HG03135 (cell line): ENCODE measurements at regions not wholly inside any gene's neighbourhood (a gene's known extent, or its start where the extent isn't known, plus 50 kb on each side); places are given as distances from the start of the nearest gene placed in this dataset.

Experiments used
- ATAC-seq: cut with Tn5 transposase; IDR thresholded peaks from one replicate; pipeline ENCODE4 v1.9.1; 2021; ENCODE audit warnings: mild to moderate bottlenecking, moderate library complexity; ENCODE audit not compliant: unreplicated experiment

DNA sequence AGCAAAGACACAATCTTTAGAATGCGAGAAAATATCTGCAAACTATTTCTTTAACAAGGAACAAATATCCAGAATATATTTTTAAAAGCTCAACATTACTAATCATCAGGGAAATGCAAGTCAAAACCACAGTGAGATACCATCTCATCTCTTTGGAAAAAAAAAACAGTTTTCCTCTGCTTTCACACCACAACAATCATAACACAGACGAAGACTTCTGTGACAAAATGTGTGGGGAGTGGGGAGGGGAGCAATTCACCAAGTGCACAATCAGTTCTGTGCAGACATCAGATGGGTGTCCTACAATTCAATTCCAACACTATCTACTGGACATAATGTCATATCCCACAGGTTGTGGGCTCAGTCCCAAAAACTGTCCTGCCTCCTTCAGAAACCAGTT, 293.2 kb upstream of the SLC7A11 start:
- ATAC-seq, result no peak

DNA sequence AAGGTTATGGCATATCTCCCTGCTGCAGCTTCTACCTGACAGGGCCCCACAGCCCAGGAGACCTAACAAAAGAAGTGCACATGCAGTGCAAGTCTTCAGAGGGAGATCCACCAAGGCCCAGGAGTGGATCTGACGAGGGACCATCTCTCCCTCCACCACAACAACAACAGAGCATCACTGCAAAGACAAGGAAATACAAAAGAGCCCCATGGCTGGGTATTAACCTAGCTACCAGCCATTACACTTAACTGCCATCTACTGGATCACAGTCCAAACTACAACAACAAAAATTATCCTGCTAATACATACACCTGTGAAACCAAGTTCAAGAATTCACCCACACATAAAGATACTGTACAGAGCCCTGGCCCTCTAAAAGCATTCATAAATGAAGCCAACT, 280.2 kb upstream of the SLC7A11 start:
- ATAC-seq, result peak; percentile 69

DNA sequence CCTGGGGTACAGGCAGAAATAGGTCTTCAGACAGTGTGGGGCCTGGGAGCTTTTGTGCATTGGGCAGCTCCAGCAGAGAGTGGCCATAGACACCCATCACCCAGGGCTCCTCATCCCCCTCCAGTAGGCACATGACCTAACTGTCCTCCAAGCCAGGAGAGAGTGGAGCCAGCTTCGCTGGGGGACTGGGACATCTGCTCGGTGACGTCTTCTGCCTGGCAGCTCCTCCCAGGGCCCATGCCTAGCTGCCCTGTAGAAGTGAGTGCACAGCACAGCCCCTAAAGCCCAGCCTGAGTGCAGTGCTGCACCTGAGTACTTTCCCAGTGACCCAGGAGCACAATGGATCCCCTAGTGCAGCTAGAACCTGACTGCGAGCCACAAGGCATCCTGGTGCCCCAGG, 279.7 kb upstream of the SLC7A11 start:
- no peak for ATAC-seq

DNA sequence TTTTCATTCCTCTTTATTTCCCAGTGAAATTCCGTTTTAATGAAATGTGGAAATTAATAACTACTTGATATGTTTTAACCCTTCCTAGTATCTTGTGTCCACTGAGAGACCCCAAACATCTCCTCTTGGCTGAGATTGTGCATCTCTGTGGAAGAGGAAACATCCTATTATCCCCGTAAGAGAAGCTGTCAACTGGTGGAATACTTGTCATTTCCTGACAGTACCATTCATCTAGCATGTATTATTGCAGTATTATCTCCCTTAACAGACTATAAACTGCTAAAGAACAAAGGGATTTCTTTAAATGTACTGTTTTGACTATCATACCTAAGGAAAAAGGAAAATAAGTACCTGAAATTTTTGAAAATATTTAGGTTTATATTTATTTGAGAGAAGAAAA, 277.3 kb upstream of the SLC7A11 start:
- no peak for ATAC-seq

DNA sequence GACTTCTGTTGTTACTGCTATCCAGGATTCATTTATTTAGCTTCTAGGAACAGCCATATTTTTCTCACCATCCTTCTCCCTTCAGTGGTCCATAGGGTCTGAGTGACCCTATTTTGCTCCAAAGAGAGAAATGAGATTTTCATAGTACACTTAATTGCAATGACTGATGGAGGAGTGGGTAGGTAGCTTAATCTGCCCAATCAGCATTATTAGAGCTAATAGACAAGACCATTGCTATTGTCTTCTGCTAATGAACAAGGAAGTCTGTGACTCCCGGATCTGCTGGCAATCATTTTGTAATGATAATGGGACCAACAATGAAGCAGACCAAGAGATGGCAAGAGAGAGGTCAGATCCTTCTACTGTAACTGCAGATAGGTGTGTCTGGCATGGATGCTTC, 271.4 kb upstream of the SLC7A11 start:
- no peak for ATAC-seq

DNA sequence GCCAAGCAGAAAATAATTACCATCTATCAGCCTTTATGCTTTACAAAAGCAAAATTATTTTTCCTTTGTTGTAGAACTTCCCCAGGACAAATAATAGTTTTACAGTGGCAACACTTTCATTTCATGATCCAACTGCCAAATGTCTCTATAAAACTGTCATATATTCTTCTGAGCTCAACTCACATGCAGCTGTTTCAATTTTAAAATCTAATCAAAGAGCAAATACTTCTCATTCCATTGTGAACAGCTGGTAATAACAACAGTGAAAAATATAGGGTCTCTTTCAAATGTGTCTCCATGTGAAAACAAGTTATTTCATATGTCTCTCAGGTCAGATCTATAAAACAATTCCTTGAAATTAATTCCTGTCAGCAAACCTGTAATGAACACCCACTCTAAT, 270.6 kb upstream of the SLC7A11 start:
- ATAC-seq, result no peak

DNA sequence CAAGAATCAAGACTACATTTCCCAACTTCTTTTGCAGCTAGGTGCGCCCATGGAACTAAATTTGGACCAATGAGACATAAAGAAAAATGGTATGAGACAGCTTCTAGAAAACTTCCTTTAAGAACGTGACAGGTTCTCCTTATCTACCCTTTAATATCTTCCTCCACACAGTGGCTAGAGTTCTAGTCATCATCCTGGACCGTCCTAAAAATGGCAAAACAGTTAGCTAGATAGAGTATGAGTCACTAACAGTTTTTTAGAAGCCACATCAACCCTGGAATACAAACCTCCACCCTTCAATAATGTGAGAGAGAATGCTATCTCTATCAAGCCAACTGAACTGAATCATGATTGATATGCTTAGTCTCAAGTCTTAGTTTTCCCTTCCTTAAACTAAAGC, 267.9 kb upstream of the SLC7A11 start:
- no peak for ATAC-seq

DNA sequence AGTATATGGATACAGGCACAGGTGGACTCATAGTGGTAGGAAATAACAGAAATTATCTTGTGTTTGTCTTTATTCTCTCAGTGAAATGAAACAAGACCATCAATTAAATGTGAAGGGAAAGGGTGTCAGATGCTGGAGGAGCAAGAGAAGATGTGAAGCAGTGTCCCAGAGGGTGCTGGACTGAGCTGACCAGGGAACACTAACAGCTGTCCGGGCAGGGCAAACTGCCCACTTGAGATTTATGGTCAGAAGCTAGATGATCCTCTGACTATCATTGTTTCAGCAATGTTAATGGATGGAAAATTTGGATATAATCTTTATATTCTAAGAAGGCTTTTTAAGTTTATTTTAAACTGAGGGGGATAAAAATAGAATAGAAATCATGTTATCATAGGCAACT, 267.2 kb upstream of the SLC7A11 start:
- ATAC-seq, result no peak

DNA sequence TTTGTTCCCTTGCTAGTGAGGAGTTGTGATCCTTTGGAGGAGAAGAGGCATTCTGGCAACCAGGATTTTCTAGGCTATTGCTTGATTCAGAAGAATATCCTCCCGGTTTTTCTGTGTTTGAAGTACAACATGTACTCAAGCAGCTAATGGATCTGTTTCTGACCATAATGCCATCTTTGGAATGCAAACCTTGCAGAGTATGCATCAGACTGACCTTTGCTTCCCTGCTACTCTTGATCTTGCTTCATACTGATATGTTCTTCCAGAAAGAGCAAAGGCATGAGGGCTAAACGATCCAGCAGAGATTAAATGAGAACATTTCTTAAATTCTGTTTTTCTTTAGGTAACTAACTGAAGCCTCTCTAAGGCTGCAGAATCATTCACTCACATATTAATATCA, 265.4 kb upstream of the SLC7A11 start:
- no peak for ATAC-seq

DNA sequence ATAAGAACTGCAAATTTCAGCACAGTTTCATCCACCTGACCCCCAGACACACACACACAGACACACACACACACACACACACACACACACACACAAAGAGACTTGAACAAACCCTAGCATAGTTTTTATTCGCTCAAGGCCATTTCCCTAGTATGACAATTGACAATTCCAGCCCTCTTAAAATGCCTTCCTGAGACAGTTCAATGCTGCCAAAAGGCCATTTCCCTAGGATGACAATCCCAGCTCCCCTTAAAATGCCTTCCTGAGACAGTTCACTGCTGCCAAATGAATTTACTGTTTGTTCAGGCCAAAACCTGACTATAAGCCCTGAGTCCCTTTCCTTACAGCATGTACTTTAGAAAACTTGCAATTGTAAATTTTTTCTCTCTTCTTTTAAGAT, 259.5 kb upstream of the SLC7A11 start:
- no peak for ATAC-seq

DNA sequence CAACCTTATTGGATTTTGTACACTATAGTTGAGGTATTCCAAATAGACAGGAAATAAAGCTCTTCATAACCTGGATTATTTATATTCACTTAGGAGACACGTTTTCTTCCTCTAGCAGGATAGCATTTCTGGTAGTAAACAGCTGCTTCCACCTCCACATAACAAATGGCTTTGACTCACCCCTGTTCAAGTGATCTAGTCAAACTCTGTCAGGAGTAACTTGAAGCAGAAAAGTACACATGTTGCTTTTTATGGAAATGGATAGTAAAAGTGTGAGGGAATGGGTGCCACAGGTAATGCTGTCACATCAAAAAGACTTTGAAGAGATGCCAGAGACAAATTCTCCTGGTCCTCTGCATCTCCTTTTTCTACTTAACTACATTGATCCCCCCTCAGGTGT, 258.7 kb upstream of the SLC7A11 start:
- no peak for ATAC-seq

DNA sequence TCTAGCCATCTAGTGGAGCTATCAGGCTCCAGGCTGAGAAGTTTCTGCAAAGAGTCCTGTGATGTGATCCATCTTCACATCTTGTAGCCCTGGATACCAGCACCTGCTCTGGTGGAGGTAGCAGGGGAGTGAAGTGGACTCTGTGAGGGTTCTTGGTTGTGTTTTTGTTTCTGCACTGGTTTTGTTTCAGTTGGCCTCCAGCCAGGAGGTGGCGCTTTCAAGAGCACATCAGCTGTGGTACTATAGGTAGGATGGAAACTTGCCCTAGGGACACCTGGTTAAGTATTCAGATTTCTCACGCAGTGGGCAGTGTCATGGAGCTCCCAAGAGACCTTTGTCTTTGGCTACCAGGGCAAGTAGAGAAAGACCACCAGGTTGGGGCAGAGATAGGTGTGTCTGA, 257.5 kb upstream of the SLC7A11 start:
- ATAC-seq, result no peak

DNA sequence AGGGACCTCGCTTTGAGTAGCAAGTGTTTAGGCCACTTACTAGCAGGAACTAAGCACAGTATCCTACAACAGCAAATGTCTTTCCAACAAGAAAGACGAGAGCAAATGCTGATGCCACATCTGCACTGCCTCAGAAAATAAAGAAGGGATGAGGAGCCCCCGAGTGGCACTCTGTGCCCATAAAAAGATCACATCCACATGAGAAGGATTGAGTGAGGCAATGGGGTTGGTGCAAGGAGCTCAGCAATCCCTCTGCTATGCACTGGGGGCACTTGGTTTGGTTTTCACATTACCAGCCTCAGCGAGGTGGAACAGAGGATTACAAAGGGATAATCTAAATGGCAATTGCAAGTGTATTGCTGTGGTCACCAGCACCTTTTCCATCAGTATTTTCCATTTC, 252.8 kb upstream of the SLC7A11 start:
- ATAC-seq, result no peak

DNA sequence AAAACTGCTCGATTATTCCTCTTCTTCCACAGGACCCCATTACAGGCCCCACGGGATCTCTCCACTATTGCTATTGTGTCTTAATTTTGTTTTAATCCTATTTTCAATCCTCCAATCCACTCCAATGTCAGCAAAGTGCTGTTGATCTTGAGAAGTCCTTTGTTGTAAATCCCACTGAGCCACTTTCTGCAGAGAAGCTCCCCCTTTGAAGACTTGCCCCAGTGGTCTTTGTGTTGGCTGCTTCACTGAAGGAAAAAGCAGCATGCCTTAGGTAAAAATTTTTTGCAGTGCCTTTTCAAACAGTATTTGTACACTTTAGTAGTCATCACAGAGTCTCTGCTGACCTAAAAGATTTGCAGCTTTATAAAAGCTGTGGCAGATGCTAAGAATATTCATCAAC, 252.0 kb upstream of the SLC7A11 start:
- no peak for ATAC-seq

DNA sequence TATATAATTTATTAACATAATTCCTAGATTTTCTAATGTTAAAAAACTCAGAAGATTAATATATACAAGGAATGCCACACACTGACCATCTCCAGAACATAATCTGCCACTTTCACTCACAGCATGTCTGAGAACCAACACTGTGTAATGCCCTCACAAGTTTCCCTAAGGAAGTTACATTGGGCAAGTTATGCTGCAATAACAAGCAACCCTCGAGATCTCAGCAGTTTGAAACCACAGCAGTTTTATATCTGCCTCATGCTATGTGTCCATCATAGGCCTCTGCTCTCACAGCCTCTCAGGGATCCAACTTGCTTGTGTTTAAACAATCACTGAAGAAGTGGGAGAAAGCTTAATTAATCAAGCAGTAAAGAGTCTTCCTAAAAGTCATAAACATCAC, 250.0 kb upstream of the SLC7A11 start:
- ATAC-seq, result no peak

DNA sequence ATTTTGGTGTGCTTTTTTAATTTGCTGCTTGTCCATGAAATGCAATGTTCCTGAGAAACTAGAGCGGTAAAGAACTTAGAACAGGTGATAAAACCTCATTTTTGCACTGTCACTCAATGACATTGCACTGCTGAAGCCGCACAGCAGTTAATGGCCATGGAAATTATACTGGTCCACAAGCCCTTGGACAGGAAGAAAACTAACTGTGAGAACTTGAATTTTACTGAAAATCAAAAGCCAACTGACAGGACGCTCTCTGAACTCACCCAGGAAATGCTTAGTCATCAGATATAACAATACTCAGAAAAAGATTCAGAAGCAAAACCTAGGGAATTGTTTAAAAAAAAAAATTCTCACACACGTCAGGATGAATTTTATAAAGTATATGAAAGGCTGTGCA, 246.4 kb upstream of the SLC7A11 start:
- ATAC-seq, result no peak

DNA sequence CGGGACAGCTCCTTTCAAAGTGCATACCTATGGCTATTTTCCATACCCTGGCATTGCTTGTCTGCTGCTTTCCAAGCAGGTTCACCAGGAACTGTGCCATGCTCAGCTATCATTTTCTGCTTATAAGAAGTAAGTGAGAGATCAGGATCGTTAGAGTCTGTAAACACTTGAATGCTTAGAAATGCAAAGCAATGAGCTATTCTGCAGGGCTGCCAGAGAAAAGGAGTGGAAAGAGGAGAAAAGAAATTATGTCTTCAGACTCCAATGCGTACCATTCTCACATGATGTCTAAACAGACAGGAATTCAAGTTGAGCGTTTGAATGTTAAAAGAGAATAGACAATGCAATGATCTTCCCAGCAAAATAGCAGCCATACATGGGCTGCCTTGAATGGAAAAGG, 245.5 kb upstream of the SLC7A11 start:
- ATAC-seq, result no peak

DNA sequence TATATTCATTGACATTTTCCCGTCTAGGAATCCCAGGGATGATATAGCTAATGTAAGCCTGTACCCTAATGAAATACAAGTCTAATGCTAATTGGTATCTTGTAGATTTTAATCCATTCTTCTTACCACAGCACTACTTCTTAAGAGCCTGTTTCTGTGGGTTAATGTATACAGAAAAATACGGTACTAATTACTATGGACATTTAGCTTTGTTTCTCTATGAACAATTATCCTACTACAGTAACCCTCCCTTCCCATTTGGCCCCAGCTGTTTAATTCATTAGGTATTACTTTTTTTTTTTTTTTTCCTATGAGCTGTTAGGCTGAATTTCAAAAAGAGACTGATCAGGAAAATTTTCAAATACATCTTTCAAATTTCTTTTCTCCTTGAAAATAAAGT, 245.1 kb upstream of the SLC7A11 start:
- no peak for ATAC-seq

DNA sequence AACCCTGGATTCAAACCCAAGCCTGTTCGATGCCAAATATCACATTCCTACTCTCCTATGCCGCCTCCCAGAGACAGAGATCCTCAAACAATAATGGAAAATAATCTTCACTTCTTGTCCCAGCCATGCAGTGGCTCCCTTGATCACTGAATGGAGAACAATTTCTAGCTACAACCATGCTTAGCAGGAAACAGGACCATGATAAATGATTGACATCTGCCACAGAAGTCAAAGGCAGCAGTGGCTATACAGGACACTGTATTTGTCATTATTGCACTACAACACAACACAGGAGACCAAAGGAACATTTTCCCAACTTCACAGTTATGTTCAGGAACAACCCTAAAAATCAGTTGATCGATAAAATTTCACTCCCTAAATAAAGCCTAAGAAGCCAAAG, 243.3 kb upstream of the SLC7A11 start:
- no peak for ATAC-seq

DNA sequence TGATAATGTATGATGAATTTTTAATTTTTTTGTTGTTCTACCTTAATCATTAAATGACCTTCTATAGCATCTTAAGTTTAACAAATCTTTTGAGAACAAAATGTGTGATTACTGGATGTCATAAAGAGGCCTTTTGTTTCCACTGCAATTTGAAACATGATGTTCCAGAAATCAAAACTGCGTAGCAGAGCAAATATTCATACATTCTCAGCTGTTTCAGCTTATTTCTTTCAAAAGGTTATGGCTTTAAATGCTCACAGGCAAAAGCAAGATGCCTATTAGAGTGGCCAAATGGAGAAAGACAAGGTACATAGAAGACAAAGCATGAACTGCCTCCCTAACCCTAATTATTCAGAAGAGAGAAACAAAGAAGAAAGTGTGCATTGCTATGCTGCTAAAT, 233.0 kb upstream of the SLC7A11 start:
- no peak for ATAC-seq

DNA sequence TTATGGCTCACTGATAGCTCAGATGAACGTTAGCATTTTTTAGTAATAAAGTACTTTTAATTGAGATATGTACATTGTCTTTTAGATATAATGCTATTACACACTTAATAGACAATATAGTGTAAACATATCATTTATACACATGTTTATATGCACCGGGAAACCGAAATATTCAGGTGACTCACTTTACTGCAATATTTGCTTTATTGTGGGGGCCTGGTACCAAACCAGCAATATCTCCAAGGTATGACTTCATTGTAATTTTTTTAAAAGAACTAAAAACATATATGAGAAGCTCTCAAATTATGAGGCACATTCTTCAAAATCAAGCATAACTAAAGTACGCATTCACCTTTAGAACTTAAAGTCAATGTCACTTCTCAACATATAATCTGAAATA, 231.2 kb upstream of the SLC7A11 start:
- no peak for ATAC-seq

DNA sequence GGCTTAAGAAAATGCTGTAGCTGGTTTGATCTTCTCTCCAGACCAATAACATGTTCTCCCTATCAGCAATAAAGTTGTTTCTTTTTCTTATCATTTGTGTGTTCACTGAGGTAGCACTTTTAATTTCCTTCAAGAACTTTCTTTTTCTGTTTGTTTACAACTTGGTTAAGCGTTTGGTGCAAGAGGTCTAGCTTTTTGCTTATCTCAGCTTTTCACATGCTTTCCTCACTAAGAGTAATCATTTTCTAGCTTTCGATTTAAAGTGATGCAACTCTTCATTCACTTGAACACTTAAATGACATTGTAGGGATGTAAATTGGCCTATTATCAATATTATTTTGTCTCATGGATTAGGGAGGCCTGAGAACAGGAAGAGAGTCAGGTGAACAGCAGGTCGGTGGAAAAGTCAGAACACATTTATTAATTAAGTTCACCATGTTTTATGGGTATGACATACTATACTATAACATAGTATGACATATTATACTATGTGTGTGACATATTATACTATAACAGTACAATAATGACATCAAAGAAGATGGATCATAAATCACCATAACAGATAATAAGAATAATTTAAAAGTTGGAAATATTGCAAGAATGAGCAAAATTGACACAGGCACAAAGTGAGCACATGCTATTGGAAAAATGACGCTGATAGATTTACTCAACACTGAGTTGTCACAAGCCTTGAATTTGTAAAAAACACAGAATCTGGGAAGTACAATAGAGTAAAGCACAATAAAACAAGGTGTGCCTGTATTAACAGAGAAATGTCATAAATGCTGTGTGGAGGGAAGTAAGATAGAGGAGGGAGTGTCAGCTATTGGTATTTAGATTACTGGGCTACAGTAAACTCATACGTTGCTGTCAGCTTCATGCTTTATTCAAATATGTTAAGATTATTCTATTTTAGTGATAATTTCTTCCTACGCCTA, 218.6 kb upstream of the SLC7A11 start:
- ATAC-seq, result no peak

DNA sequence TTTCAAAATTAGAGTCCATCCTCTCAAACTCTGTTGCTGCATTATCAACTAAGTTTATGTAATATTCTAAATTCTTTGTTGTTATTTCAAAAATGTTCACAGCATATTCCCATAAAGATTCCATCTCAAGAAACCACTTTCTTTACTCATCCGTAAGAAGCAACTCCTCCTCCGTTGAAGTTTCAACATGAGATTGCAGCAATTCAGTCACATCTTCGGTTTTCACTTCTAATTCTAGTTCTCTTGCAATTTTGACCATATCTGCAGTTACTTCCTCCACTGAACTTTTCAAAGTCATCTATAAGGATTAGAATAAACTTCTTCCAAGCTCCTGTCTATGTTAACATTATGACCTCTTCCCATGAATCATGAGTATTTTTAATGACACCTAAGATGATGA, 216.6 kb upstream of the SLC7A11 start:
- ATAC-seq, result no peak
